Suppressor macrophage treated with lipopolysaccharide for 4 hours (primary cell): ENCODE measurements at regions not wholly inside any gene's neighbourhood (a gene's known extent, or its start where the extent isn't known, plus 50 kb on each side); places are given as distances from the start of the nearest gene placed in this dataset.

ENCODE experiments used
- DNase-seq: peaks from one replicate; pipeline ENCODE4 v3.0.0-alpha.2; 2020

DNA sequence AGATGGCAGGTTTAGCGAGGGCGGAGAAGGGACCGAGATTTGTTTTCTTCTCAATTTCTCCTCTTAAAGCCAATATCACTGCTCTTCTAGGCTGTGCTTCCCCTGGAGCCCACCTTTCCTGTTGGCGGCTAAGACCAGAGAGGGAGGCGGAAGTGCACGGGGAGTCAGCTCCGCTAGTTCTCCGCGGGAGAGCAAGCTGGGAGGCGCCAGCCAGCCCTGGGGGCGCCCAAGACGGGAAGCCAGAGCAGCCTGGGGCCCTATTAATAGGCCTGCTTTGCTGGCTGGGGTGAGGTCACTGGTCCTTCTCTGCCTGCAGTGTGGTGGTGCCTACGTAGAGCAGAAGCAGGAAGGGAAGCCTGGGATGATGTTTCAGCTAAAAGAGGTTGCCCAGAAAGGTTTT lies 61.6 kb downstream of the LSM5 start:
- no peak for DNase-seq

DNA sequence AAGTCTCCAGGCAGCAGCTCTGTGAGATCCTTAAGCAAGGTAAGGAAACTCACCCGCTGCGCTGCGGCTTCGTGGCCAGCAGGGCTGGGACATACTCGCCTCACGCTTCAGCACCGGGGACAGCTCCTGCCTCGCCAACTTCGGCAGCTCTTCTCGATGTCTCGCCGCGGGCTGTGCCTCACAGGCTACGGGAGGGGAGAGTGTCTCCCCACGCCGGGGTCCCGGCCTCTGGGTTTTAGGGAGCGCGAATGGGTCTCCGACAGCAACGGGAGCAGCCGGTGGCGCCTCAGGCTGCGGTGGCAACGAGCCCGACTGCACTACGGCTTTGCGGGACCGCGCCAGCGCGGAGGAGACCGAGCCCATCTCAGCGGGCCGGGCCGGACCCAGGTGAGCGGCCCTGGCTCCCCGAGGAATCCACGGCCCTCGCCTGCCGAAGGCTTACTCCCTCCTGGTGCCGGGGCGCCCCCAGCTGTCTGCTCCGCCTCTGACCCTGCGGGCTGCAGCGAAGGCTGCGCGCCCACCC lies 62.4 kb downstream of the LSM5 start:
- DNase-seq: peak; percentile 85

DNA sequence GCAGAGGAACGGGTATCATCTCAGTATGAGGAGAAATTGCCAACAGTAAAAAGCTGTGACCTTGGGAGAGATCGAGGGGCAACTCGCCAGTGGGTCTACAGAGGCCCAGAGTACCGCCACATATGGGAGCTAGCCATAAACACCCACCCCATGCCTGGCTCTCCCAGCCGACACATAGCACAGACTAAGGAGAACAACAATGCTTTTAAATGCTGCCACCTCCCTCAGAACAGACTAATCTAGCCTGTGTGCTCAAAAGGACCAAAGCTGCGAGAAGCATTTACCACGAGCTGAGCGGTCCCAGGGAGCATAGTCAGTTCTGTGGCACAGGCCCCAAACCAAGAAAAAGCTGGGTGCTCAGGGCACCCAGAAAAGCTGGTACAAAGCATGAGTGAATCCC lies 73.3 kb downstream of the LSM5 start:
- DNase-seq: no peak

DNA sequence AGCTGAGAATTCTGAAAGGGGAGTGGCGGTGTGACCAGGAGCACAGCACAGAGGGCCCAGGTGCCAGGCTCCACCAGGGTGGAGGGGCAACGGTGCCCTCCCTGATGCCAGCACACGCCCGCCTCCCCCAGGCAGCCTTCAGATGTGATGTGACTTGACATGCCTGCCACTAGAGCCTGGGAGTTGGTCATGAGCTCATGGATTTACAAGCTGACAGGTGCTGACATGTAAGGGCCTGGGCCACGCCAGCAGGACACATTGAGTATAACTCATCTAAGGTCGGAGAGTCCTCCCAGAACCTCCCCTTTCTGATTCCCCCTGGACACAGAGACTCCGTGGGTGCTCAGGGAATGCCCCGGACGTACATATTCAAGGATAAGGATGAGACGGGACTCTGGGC lies 74.2 kb downstream of the LSM5 start:
- no peak for DNase-seq

DNA sequence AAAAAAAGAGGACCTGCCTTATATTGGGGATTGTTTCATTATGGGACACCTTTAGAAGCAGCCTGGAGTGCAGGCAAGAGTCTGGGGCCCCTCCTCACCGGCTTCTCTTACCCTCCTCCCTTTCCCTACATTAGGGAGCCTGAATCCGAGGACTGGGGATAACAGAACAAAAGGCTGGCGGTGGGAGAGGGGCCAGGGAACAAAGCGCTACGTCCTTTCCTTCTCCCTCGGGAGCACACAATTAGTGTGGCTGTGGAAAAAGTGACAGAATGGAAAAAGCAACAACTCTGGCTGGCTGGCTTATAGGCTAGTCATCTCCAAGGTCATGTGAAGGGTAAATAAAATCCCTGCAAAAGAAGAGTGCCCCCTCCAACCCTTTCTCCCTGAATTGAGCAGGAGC lies 74.7 kb downstream of the LSM5 start:
- no peak for DNase-seq

DNA sequence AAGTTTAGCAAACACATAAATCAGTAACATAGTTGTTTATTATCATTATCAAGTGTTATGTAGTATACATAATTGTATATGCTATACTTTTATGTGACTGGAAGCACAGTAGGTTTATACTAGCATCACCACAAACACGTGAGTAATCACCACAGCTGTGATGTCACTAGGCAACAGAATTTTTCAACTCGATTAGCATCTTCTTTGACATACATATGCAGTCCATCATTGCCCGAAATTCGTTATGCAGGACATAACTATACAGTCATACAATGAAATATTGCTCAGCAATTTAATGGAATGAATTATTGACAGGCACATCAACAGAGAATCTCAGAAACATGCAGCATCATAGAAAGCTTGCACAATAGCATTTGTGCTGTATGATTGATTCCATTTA lies 77.7 kb downstream of the LSM5 start:
- no peak for DNase-seq

DNA sequence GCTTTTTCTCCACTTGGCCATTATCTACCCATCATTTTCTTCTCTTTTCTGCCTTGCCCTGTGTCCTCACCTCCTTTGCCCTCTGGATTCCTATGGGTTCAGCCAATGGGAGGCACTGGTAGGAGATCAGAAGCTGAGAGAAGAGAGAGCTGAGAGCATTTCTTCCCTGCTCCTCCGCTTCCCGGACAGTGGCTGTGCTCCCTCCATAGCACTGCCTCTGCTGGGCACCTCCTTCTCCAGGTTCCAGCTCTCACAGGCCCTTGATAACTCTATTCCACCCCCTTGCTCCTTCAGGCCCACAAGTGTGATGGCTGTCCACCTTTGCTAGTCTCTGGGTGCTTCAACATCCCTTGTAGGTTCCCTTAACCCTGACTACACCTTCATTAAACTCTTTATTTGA lies 79.6 kb downstream of the LSM5 start:
- DNase-seq: no peak

DNA sequence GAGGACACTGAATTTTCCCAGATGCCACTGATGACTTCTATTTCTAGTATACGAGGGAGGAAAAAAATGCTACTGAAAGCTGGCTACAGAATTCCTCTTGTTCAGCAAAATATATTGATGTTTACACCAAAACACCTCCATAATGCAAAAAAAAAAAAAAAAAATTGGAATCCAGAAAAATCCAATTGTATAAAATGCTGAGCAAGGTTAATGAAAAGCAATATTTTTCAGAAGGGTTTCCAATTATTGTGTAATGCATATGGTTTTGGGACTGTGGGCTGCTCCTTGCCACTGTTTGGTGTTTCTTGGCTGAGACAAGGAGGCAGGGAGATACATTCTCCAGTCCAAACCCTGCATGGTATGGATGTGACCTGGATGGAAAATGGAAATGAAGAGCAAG lies 83.8 kb downstream of the LSM5 start:
- no peak for DNase-seq

DNA sequence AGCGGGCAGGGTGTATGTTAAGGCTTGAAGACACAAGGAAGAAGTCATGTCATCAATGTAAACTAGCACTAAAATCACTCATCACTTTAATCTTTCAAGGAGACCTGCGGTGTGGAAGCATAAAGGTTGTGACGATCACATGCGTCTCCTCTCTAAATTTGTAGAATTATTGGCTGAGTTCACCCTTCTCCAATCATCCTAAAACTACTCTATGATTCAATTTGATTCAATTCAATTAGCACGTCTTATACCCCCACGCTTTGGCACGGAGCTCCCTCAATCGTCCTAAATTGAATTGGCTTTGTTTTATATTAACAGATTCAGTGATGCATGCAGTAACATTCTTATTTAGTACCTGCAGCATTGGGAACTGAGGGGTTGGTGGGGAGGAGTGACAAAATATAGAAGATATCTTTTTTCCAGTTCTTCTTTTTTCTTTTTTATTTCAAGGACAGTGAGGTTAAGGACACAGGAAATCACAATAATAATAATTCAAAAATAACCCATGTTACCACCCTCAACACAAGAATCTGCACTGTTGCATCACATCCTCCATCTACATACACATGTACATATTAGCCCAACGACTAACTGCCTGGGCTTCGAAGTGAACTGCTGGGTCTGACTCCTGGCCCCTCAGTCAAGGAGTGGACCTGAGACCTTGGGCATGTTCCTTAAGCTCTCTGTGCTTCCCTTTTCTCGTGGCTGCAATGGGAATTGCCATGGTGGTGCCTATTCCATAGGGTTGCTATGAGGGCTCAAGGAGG lies 86.5 kb downstream of the LSM5 start:
- DNase-seq: no peak

DNA sequence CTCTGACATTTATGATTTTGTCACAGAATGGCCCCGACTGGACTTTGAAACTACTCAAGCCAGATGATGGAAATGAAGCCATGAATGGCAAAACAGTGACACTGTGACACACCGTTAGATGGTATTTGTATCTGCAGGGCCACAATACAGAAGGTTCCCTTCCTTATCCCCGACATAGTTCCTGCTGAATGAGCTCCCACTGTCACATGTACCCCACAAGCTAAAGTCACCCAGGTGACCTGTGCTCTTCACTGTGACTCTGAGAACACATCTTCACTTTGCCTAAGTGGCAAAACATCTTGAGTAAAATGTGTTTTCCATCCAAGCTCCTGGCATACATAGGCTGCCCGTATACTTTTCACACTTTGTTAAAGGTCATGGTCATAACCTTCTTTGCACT lies 89.5 kb downstream of the LSM5 start:
- DNase-seq: no peak

DNA sequence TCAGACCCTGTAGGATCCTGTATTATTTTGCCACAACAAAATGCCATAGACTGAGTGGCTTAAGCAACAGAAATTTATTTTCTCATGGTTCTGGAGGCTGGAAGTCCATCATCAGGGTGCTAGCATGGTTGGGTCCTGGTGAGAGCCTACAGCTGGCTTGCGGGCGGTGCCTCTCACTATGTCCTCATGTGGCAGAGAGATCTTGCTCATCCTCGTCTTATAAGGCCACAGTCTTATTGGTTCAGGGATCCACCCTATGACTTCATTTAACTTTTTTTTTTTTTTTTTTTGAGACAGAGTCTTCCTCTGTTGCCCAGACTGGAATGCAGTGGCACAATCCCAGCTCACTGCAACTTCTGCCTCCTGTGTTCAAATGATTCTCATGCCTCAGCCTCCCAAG lies 90.9 kb downstream of the LSM5 start:
- no peak for DNase-seq

DNA sequence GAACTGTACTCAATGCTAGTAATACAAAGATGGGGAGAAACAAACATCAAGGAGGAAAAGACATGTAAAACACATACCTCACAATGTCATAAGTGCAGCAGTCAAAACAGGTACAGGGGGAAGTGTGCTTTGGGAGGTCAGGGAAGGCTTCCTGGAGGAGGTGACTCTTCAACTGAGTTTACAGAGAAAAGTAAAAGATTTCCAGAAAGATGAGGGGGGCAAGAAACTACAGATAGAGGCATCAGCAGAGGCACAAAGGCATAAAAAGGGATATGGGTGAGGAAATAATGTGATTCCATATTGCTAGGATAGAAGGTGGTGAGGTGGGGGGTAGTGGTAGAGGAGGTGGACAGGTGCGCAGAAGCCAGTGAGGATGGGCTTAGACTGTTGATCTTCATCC lies 95.0 kb downstream of the LSM5 start:
- no peak for DNase-seq

DNA sequence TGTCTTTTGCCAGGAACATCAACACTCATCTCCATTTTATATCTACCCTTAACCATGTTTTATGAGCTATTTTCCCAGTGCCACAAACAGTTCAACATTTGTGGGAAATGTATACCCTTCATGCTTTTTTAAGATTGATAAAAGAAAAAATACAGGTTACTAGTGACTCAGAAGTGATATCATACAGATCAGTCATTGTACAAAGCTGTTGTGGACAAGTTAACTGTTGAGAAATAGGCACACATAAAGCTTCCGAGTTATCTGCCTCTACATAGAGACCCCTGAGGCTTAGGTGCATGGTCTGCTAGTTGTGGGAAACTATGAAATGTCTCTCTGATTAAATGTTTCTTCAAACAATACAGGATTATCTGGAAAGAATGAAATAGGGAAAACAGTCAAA lies 96.3 kb downstream of the LSM5 start:
- DNase-seq: no peak

DNA sequence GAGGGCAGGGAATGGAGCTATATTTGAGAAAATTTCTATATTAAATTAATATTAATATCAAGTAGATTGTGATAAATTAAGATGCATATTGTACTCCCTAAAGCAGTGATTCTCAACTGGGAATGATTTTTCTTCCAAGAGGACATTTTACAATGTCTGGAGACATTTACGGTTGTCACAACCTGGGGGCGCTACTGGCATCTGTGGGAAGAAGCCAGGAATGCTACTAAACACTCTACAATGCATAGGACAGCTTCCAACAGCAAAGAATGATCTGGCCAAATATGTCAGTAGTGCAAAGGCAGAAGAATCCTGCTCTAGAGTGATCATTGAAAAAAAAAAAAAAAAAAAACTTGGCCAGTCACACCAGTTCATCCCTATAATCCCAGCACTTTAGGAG lies 100.0 kb downstream of the LSM5 start:
- DNase-seq: no peak

DNA sequence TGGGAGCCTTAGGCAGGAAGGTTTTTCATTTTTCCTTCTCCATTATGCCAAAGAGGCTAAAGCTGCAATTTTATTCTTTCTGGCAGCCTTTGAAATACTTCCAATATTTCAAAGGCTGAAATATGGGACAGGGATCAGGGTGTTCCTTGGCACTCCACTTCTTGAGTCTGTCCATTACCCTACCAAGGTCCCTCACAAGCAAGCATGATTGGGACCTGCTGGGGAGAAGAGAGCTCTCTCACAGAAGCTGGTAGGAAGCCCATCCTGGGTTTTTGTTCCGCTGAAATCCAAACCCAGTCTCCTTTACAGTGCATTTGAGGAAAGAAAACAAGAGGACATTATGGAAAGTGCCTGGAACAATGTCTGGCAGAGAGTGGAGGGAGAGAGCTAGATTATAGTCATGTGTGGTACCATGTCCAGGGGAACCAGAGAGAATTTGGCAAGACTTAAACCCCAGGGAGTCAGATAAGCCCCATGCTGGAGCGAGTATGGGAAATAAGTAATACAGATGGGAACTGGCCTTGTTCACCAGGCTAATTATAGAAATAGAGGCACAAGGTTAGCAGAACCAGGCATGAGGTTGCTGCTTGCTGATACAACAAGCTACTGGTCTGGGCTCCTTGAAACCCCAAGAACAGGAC lies 104.7 kb downstream of the LSM5 start:
- no peak for DNase-seq

DNA sequence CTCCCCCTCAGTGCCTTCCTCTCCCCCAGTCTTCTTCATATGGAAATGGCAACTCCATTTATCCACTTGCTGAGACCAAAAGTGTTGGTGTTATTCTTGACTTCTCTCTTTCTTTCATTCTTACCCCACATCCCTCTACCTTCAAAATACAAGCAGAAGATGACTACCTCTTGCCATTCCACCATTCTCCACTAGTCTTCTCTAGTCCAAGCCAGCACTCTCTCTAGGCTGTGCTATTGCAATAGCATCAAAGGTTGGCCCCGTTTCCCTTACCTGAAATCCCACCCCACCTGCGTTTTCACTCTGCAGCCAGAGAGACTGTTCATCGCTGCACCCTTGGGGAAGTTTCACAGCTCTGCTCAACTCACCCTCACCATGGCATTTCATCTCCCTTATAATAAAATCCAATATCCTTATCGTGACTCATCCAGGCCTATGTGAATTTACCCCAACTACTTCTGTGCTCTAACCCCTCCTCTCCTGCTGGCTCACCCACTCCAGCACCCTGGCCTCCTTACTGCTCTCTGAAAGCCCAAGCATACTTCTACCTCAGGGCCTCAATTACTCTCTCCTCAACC lies 109.1 kb downstream of the LSM5 start:
- no peak for DNase-seq

DNA sequence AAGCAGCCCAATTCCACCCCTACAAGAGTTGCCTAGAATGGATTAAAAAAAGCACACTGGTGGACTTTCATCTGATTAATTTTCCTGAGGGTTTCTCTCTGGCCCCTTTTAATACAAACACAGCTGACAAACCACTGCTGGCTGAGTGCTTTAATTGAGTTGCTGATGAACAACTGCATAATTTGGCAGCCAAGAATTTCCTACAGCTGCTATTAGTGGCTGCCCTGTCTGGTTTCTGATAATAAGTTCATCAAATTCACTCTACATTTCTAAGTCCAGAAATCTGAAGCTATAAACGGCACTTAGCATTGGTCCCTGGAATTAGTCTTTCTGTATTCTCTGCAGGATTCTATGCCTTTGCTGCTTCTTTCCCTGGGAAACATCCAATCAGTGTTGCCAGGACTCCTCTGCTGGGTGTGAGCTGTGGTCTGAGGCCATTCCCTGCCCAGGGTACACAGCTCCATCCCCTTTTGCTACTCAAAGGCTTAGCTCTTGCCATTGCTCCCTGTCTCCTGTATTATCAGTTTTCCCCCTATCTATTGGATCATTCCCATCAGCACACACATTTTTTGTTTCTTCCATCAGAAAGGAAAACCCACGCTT lies 110.6 kb downstream of the LSM5 start:
- DNase-seq: no peak

DNA sequence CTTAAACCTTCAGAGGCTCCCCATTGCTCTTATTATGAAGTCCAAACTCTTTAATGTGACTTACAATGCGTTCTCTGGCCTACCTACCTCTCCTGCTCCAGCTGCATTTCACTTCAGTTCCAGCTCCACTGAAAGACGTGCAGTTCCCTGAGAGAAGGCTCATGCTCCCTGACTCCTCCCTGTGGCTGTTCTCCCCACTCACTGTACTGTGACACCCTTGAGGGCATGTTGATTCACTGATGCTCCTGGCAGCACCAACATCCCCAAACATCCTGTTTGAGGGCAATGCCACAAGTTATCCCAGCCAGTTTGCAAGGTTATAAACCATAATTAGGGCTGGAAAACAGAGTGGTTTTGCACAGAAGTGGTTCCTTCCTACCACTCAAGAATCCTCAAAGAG lies 111.2 kb downstream of the LSM5 start:
- no peak for DNase-seq

DNA sequence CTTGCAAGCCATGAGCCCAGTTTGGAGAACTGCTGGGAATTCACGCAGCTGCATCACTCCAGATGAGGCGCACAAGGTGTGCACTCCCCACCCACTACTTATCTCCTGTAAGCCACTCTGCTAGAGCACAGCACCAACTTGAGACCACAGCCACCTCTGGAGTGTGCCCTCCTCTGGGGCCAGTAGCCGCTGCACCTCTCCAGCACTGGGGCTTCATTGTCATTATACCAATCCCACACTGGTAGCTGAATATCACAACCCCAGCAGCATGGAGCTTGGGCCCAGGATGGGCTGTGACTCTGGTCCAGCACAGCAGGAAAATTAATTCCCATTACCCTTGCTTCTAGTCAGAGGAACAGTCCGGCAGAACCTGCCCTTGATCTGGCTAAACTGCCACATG lies 125.6 kb downstream of the LSM5 start:
- DNase-seq: no peak

DNA sequence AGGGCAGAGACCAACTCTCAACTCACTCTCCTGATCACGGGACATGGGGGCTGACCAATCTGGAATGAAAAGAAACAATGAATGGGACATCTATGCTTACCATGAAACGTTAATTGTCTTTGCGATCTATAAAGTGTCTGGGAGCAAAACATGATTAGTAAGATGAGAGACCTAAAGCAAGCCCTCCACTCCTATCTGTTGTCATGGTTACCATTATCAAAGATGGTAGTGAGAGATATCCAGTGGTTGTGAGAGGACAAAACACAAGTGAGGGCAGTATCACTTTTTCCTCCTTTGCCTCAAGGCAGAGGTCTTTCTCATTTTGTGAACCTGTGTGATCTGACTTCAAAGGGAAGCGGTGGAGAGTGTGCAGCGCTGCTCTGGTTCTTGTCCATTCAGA lies 130.1 kb downstream of the LSM5 start:
- DNase-seq: no peak

DNA sequence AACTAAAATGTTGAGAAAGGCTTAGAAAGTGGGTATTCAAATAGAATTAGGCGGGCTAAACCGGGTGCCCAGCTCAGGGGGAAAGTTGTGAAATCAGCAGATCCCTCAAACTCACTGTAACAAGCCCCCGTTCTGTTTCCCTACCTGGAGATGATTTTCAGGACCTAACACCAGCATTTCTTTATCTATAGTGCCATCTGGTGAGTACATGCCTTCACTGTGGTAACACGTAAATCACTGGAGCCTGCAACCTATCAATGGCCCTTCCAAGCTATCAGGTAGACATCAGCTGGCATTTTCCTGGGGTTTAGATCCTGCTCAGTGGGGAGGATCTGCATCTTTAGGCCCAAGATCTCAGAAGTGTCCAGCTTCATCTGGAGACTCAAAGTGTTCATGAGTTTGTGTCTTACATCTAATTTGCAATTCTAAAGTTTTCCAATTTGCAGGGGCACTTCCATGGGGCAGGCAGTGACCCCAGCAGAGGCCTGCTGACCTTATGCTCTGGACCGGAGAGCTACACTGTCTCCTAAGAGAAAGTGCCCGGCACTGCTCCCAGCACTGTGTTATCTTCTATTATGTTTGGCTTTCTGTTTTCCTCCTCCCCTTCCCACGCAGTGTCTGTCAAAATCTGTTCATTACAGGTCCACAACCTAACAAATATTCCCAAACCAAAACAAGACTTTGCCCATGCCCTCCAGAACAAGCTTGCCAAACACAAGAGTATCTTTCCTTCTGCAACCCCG lies 132.5 kb downstream of the LSM5 start:
- DNase-seq: no peak

DNA sequence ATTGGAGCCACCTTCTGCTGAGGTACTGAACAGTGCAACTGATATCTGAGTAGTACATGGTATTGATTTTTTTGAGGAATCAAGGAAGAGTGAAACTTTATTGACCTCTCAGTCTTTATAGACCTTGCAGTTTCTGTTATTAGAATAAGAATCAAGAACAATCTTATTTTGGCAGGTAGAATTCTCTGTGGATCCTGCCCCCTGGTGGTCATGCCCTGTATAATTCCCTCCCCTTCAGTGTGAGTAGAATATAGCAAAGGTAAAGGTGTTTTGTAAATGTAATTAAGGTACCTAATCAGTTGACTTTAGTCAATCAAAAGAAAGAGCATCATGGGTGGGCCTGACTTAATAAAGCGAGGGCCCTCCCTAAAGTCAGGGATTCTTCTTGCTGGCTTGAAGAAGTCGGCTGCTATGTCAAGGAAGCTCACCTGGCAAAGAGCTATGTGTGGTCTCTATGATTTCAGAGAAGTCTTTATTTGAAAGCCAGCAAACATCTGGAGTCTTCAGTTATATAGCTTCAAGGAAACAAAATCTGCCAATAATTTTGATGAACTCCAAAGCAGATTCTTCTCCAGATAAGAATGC lies 142.8 kb downstream of the LSM5 start:
- DNase-seq: peak; percentile 43

DNA sequence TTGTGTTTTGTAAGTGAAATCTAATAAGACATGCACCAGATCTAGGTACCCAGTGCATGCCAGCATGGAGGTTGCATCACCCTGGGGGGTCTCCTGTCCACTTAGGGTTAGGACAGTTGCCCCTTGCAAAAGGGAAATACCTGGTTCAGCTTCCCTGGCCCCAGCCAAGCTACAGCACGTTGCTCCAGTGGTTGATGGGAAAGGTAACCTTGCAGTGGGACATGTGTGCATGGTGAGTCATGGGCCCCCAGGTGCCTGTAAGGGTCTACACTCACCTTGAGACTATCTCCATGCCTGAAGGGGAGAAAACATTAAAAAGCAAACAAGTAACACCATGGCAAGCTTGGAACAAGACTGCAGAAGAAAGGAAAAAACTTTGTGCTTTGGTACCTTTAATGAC lies 143.9 kb downstream of the LSM5 start:
- no peak for DNase-seq
